Non-pigmented ciliary epithelial cell (primary cell): ENCODE measurements at regions not wholly inside any gene's neighbourhood (a gene's known extent, or its start where the extent isn't known, plus 50 kb on each side); places are given as distances from the start of the nearest gene placed in this dataset.

Experiments
- DNase-seq: peaks from one replicate; pipeline ENCODE4 v3.0.0-alpha.2; 2010; ENCODE audit warnings: low read depth

DNA sequence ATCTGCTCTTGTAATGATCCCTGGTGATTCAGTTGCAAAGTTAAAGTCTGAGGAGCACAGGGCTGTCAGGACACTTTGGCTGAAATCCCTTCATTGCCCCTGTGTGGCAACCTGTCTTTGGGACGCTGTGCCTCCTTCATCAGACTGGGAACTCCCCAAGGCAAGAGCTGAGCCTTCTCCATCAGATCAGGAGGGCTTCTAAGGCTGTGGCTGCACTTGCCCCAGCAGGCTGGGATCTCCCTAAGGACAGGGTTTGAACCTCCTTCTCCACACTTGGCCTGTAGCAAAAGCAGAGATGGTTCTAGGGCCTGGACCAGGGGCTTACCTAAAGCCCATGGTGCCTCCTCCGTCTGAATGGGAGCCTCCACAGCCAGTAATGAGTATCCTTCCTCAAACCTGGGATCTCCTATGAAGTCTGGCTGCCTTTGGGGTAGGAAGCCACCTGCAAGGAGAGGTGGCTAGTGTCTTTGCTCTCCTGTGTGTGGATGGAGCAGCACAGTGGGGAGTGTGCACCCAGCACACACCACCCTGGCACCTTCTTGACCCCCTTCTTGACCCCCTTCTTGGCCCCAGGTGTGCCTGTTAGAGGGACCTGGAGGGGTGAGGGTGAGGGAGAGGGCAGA is 79.0 kb upstream of the NKD1 start:
- no peak for DNase-seq

DNA sequence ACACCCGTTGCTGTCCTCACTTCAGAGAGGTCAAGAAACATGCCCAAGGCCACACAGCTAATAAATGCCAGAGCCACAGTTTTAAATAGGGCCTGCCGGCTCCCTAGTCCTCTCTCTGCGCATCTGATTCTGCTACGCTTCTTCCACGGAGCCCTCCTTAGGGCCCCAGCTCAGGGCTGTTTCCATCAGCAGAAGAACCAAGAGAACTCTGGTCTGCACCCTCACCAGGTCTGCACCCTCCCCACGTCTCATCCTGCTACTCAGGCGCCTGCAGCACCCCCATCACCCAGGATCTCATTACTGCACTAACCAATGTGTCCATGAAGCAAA is 79.5 kb upstream of the NKD1 start:
- no peak for DNase-seq

DNA sequence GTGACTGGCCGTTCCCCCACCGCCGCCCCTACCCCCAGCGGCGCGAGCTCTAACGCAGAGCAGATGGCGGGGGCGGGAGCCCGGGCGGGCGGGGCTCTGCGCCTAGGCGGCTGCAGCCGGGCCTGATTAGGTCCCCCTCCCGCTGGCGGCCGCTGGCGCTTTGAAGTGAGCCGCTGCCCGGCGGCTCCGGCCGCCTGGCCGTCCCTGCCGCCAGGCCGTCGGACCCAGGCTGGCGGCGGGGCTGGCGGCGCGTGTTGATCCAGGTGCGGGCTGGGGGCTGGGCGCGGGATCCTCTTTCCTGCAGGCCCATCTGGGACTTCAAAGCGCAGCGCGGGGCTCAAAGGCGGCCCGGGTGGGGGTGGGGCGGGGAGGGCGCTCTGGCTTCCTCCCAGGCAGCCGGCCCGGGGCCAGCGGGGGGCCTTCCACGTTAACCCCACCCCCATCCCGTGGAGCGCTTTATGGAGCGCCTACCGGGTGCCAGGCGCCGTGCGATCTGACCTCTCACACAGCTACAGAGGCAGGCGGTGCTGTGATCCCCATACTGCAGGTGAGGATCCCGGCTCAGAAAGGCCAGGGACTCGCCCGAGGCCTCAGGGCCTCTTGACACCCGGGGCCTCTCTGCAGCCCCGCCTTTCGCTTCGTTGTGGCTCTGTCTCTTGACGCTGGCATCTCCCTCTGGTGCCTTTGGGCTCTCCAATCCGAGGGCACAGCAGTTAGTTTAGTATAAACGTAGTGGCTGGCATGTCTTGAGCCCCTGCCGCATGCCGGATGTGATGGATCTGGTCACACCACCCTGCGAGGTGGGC is 80.0 kb upstream of the NKD1 start:
- DNase-seq, result no peak

DNA sequence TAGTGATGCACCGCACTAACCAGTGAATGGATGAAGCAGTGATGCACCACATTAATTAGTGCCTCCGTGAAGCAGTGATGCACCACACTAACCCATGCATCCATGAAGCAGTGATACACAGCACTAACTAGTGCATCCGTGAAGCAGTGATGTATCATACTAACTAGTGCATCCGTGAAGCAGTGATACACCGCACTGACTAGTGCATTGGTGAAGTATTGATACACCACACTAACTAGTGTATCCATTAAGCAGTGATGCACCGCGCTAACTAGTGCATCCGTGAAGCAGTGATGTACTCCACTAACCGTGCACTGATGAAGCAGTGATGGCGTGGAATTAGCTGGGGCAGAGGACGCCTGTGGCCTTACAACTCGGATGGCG is 80.6 kb upstream of the NKD1 start:
- DNase-seq, result no peak

DNA sequence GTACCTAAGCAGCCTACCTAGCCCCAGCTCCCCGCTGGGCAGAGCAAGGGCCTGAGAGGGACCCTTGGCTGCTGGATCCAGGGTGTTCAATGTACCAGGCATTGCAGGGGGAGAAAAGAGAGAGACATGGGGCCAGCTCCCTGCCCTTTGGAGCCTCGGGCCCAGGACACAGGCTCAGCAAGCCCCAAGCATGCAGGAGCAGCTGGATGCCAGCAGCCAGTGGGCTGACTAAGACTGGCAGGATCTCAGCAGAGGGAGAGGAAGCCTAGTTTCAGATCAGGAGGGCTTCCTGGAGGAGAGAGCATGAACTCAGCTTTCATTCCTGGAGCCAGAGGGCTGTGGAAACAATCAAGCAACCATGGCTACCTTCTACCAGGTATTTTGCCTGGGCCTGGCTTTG is 82.0 kb upstream of the NKD1 start:
- DNase-seq, result no peak

DNA sequence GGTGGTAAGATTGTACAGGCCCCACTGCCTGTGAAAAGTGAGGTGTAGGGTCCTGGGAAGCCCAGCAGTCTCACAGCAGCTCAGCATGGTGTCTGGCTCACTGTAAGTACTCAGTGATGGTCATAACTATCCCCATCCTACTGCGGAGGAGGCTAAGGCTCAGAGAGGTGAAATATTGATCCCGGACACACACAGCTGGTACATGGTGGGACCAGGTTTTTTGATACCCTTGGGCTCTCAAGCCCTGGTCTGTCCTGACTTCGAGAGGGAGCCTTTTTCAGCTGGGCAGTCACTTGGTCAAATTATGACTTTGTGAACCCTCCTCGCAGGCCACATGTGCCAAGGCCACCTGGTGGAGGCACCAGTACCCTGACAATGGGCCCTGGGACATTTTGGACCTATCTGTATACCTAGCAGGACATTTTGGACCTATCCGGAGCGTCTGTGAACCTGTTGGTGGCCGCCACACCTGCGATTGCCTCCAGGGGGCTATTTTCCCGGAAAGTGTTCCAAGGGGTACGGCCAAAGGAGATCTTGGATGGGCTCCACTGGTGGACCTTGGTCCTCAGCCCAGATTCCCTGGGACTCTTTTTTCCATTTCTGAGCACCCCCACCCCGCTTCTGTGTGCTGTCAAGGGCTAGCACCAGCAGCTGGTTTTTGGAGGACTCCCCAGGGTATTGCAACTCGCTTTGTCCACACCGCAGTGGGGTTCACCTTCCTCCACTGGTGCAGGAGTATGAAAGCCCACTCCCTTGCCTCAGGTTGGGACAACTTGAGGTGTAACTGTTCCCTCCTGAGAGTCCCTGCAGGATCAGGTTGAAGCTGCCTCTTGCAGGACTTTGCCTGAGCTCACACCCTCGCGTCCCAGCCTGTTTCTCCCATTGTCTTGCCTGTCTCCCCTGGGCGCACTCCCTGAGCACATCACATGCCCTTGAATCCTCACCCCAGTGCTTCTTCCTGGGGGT is 83.6 kb upstream of the NKD1 start:
- no peak for DNase-seq

DNA sequence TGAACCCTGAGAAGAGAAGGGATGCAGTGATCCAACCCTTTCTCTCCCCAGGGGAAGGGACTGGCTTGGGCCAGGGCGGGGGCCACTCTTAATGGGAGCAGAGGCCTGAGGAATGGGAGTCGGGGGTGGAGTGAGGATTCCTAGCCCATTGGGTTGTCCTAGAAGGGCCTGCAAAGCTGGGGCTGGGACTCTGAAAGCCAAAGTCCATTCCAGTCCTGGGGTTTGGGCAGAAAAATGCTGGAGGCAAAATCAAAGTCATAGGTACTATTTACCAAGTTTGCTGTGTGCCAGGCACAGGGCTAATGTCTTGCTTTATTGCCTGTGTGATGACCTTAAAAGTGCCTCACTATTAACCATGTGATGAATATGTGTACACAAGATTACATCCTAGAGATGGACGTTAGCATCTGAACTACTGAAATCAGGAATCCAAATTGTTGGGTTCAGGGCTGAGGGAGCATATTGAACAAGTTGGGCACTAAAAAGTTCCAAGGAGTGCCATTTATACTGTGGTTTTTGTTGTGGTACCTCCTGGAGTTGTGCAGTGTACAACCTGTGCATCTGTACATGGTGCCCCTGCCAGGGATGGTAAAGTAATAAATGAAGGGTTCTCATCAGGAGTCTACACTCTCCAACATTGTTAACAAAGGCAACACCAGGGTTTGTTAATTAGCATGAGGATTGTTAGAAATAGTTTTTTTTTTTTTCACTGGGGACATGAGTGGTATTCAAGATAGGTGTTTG is 84.4 kb upstream of the NKD1 start:
- DNase-seq, result no peak

DNA sequence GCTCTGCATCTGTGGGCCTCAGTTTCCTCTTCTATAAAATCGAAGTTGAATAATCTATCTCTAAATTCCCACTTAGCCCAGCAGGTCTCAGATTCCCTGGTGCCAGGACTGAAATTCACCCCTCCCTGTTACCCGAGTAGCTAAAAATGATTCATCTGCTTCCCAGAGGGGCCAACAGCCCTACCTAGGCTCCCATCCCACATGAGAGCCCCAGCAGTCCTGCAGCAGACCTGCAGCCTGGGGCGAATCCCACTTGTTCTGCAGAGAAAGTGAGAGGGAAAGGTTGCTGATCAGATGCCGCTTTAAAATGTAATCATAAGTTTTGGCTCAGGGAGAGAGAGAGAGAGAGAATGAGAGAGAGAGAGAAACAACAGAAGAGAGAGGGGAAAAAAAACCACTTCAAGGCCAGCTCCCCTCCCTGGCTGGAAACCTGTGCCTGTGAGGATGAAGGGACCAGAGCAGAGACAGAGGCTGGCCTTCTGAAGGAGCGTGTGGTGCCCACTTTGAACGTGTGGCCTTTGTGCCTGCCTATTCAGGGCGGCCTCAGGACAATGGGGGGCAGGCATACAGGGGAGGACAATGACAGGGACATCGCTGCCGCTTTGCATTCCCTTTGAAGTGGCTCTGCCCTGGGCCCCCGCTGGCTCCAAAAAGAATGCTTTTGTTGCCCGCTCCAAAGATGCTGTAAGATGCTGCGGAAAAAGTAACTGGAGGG is 85.2 kb upstream of the NKD1 start:
- no peak for DNase-seq

DNA sequence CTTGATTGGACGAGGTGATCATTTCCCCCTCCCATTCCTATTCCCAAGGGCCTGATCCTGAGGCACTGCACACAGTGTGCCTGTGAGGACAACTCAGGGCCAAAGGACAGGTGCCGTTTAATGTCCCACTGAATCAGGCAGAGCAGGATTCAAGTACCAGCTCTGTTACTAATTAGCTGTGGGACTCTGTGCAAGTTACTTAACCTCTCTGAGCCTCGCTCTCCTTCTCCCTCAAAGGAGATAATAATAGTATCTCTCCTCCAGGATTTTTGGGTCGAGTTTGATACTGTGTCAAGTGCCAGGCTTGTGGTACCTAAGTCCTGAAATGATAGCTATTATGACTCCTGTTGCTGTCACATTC is 86.8 kb upstream of the NKD1 start:
- no peak for DNase-seq

DNA sequence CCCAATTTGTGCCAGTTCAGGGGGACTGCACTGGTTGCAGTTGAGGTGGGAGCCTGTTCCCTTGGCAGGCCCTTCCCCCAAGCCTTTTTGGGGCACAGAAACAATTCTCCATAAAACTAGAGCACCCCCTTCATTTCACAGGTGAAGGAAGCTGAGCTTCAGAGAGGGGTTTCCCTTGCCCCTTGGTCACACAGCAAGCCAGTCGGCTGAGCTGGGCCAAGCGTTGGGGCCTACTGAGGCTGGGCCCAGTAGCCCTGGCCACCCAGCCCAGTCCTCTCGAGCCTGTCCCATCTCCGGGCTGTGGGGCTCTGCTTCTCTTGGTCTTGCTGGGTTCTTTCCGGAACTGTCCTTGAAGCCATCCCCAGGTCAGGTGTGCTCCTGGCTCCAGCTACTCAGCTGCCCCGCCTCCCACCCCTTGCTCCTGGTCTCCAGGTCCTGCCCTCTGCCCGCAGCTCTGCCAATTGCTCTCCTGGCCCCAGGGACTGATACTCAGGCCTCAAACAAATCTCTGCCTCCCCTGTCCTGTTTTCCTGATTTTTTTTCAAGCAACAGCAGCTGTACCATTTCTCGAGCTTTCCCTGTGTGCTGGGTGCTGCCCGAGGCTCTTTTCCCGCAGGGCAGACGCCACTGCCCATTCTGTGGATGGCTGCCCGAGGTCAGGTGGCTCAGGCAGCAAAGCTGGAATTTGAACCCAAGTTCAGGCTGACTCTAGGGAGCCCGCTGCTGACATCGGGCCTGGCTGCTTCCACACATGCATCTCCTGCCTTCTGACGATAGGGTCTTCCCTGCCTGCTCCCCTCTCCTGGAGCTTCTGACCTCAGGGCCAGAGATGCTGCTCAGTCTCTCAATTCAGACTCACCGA is 87.4 kb upstream of the NKD1 start:
- DNase-seq, result no peak

DNA sequence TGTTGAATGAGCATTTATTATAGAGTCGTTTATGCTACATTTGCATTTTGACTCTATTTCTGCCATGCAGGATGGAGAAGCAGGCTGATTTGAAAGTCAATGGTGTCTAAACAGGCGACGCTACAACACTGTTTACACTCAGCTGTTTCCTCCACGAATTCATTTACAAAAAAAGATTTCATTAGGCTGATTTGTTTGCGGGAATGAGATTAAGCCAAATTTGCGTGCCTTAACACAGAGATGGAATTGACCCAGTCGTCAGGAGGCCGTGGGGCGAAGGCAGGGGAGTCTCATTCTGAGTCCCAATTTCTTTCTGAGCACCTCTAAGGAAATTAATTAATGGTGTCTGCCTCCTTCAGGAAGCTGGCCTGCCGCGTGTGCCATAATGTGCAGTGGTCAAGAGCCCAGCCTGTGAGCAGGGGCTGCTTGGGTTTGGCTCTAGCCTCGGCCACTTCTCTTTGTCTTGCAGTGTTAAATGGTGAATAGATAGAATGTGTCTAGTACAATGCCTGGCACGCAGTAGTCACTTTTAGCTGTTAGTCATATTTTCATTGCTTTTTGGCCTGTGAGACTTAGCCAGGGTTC is 88.6 kb upstream of the NKD1 start:
- no peak for DNase-seq

DNA sequence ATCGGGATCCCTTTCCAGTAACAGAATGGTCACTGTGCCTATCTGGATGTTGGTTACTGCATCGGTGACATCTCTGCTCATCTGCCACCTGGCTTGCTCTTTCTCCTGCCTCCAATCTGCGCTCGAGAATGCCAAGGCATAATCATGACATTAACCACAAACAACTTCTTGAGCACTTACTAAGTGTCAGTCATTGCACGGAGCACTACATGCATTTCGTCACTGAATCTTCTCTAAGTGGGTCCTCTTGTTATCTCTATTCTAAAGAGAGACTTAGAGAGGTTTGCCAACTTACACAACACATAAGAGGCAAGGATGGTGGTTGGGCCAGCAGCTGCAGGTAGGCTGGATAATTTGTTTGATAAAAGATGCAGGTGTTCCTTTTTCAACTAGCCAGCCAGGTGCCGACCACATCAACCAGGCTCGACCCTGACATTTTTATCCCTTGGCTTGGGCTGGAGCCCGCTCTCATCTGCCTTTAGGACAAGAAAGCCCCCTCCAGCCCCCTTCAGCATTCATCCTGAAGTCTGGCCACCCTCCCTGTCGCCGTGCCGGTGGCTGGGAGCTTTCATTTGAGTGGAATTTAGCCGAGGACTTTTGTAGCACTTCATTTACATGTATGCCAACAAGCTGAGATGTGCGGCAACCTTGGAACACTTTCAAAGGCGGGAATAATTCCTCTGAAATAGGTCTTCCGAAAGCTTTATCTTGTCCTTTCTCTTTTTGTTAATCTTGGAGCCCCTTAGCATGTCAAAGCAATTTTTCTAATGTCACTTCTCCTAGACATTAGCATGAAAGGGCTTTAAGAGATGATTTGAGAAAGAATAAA is 89.3 kb upstream of the NKD1 start:
- DNase-seq, result no peak

DNA sequence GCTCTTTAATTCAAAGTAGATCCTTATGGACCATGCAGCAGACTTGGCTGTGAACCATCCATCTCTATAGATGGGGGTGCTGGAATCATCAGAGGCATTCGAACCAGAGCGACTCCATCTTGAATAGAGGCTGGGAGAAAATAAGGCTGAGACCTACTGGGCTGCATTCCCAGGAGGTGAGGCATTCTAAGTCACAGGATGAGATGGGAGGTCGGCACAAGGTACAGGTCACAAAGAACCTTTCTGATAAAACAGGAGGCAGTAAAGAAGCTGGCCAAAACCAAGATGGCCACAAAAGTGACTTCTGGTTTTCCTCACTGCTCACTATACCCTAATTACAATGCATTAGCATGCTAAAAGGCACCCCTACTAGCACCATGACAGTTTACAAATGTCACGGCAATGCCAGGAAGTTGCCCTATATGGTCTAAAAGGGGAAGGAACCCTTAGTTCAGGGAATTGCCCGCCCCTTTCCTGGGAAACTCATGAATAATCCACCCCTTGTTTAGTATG is 89.2 kb upstream of the BRD7 start:
- no peak for DNase-seq

DNA sequence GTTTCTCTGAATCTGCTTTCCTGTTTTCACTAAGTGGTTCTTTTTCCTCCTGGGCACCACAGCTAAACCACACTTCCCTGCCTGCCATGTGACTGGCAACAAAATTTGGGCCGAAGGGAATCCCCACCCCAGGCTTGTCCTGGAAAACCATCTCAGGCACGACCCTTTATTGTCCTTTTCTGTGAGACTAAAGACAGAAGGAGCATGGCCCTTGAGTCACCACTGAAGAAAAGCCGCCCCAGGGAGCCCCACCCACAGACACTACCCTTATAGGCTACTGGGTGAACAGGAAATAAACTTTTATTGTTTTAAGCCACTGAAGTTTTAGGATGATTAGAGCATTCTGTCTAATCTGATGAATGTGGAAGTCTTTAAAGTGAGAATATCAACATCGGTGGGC is 88.6 kb upstream of the BRD7 start:
- DNase-seq, result no peak

DNA sequence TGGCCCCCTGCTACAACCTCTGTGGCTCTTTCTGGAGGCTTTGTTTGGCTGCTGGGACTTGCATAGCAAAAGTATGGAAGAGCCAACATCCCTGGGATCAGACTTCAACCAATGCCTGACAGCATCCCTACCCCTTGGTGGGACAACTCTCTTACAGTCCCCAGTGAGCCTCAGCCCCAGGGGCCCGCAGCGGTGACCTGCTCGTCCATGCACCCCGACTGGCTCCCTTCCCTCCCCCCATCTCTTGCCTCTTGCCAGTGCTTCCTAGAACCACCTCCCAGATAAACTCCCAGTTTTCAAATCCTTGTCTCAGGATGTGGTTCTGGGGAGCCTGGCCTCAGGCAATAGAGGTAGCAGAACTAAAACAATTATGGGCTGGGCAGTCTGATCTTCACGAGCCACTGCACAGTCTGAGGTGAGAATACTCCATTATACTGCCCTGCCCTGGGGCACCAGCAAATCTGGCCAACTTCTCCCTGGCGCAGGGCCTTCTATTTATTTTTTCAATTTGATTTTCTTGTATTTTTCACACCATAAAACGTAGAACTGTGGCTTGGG is 86.6 kb upstream of the BRD7 start:
- no peak for DNase-seq

DNA sequence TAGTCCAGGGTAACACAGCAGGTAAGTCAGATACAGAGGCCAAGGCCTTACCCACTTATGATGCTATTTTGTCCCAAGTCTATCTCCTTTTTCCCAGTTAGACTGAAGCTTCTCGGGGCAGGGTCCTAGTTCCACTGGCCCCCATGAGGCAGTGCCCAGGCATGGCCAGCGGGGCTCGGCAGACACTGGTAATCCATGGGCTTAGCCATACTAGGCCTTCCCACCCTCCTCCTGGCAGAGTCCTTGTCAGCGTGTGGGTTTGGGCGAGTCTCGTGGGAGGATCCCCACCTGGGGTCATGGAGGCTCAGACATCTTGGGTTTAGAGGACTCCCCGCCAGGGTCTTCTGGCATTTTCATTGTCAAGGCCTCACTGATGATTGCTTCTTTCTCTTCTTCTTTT is 84.7 kb upstream of the BRD7 start:
- DNase-seq, result no peak

DNA sequence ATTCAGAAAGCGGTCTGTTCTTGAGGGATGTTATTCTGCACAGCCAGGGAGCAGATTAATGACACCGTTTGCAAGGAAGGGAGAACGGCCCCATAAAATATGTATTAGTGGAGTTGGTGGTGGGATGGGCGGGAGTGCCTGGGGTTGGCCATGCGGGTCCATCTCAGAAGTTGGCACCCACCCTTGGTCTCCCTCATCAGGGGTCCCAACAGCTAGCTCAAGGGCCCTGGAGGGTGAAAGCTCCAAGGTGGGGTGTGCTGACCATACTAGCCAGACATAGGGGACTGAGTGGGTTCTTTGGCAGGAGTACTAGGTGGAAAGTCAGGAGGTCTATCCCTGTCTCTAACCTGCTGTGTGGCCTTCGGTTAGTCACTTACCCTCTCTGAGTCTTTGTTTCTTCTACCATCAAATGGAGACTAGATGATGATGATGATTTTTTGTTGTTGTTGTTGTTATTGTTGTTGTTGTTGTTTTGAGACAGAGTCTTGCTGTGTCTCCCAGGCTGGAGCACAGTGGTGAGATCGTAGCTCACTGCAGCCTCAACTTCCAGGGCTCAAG is 83.2 kb upstream of the BRD7 start:
- DNase-seq, result no peak

DNA sequence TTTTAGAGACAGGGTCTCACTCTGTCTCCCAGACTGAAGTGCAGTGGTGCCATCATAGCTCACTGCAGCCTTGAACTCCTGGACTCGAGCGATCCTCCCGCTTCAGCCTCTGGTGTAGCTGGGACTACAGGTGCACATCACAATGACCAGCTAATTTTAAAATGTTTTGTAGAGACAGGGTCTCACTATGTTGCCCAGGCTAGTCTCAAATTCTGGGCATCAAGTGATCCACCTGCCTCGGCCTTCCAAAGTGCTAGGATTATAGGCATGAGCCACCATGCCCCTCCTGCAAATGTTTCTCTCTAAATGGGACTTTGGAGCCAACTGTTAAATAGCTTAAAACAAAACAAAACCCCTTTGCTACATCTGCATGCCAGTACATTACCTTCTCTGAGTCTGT is 82.2 kb upstream of the BRD7 start:
- DNase-seq, result no peak

DNA sequence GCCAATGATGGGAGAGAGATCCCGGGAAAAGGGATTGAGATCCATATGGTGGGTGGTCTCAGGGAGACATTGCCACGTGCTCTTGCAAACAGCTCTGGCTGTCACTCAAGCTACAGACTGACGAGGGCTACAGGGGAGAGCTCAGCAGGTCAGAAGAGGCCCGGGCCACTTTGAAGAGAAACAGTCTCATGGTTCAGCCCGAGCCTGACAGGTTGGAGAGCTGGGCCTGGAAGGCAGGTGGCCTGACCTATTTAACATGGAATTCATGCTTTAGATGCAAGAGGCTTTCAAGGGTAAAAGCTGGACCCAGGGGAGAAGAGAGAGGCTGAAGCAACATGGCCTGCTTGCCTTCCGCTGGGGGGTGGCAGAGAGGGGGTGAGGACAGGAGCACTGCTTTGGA is 81.0 kb upstream of the BRD7 start:
- DNase-seq, result no peak
